BLaER1 (cell line): ENCODE measurements at regions not wholly inside any gene's neighbourhood (a gene's known extent, or its start where the extent isn't known, plus 50 kb on each side); places are given as distances from the start of the nearest gene placed in this dataset.
"Not testable (repeated sequence)": the region's sequence is repeated elsewhere in the genome, so short reads cannot be mapped to it uniquely, and the experiment has no call there.

Experiments used
- H3K27ac ChIP-seq: shearing (Covaris generic); formaldehyde crosslinking; 2 replicates; pipeline ENCODE4 v1.8.1; 2022
- H3K27me3 ChIP-seq: shearing (Covaris generic); formaldehyde crosslinking; 2 replicates; pipeline ENCODE4 v1.8.1; 2022
- H3K36me3 ChIP-seq: shearing (Covaris generic); formaldehyde crosslinking; 2 replicates; pipeline ENCODE4 v1.8.1; 2022
- H3K4me1 ChIP-seq: shearing (Covaris generic); formaldehyde crosslinking; 2 replicates; pipeline ENCODE4 v1.8.1; 2022
- H3K4me2 ChIP-seq: shearing (Covaris generic); formaldehyde crosslinking; 2 replicates; pipeline ENCODE4 v1.8.1; 2022
- H3K4me3 ChIP-seq: shearing (Covaris generic); formaldehyde crosslinking; 2 replicates; pipeline ENCODE4 v1.8.1; 2022
- H3K9ac ChIP-seq: shearing (Covaris generic); formaldehyde crosslinking; 2 replicates; pipeline ENCODE4 v1.8.1; 2022
- H3K9me3 ChIP-seq: shearing (Covaris generic); formaldehyde crosslinking; 2 replicates; pipeline ENCODE4 v1.8.1; 2022
- H4K20me1 ChIP-seq: shearing (Covaris generic); formaldehyde crosslinking; 2 replicates; pipeline ENCODE4 v1.8.1; 2022
- Cebpa-rat ChIP-seq: shearing (Covaris generic); IDR thresholded peaks from 2 replicates; pipeline ENCODE4 v1.8.1; 2022

GRCh38 chr17:68766640-68767039, 165.5 kb upstream of the FAM20A start:
- Histone ChIP-seq H4K20me1 (no peaks in the 10 kb centered on the region), H3K27me3 (no peaks in the 10 kb centered on the region), H3K36me3 (no peaks in the 10 kb centered on the region), H3K4me1 (no peaks in the 10 kb centered on the region), H3K9me3 (no peaks in the 10 kb centered on the region), H3K27ac (no peak overlapping the region), H3K4me2 (no peak overlapping the region), H3K4me3 (no peak overlapping the region), H3K9ac (no peak overlapping the region)
- no peak for TF ChIP-seq Cebpa-rat

GRCh38 chr17:68763562-68763961, 162.4 kb upstream of the FAM20A start:
- Histone ChIP-seq H3K36me3 (no peaks in the 10 kb centered on the region), H3K4me2 (no peak overlapping the region), H3K9me3 (no peaks in the 10 kb centered on the region), H3K9ac (no peak overlapping the region), H4K20me1 (no peaks in the 10 kb centered on the region), H3K4me1 (peaks cover 9% of the 10 kb centered on the region; the same call in 1 of the 2 replicates), H3K27ac (no peak overlapping the region), H3K4me3 (no peak overlapping the region), H3K27me3 (no peaks in the 10 kb centered on the region)
- TF ChIP-seq Cebpa-rat, result no peak

GRCh38 chr17:68762911-68763310, 161.7 kb upstream of the FAM20A start:
- Histone ChIP-seq H3K36me3 (no peaks in the 10 kb centered on the region), H3K4me3 (no peak overlapping the region), H3K4me1 (peaks cover 9% of the 10 kb centered on the region; the same call in 1 of the 2 replicates), H4K20me1 (no peaks in the 10 kb centered on the region), H3K9me3 (no peaks in the 10 kb centered on the region), H3K4me2 (no peak overlapping the region), H3K27ac (no peak overlapping the region), H3K9ac (no peak overlapping the region), H3K27me3 (no peaks in the 10 kb centered on the region)
- no peak for TF ChIP-seq Cebpa-rat

- no peak overlapping the region for H3K4me2 ChIP-seq
- no peaks in the 10 kb centered on the region for H4K20me1 ChIP-seq
- no peaks in the 10 kb centered on the region for H3K27me3 ChIP-seq
- H3K4me1 ChIP-seq, result peaks cover 9% of the 10 kb centered on the region; the same call in 1 of the 2 replicates
- H3K9ac ChIP-seq, result no peak overlapping the region
- H3K27ac ChIP-seq, result no peak overlapping the region
- H3K4me3 ChIP-seq, result no peak overlapping the region
- 0 out of 2 replicates have a peak, but pooled peaks cover 5% of the 10 kb centered on the region for H3K9me3 ChIP-seq
- H3K36me3 ChIP-seq, result no peaks in the 10 kb centered on the region
- TF ChIP-seq Cebpa-rat, result no peak
These were observed 158.9 kb upstream of the FAM20A start for GRCh38 chr17:68760141-68760475.

- Histone ChIP-seq H3K9ac (no peak overlapping the region), H4K20me1 (no peaks in the 10 kb centered on the region), H3K4me1 (peaks cover 9% of the 10 kb centered on the region; the same call in 1 of the 2 replicates), H3K4me3 (no peak overlapping the region), H3K36me3 (no peaks in the 10 kb centered on the region), H3K27ac (no peak overlapping the region), H3K27me3 (no peaks in the 10 kb centered on the region), H3K9me3 (0 out of 2 replicates have a peak, but pooled peaks cover 8% of the 10 kb centered on the region), H3K4me2 (no peak overlapping the region)
- no peak for TF ChIP-seq Cebpa-rat
These were observed 158.4 kb upstream of the FAM20A start for GRCh38 chr17:68759343-68760140.

GRCh38 chr17:68759002-68759342, 157.8 kb upstream of the FAM20A start:
- H3K36me3 ChIP-seq, result no peaks in the 10 kb centered on the region
- no peaks in the 10 kb centered on the region for H4K20me1 ChIP-seq
- no peak overlapping the region for H3K27ac ChIP-seq
- no peak for TF ChIP-seq Cebpa-rat
- H3K4me3 ChIP-seq, result no peak overlapping the region
- H3K27me3 ChIP-seq, result no peaks in the 10 kb centered on the region
- H3K4me1 ChIP-seq, result peaks cover 9% of the 10 kb centered on the region; the same call in 1 of the 2 replicates
- 0 out of 2 replicates have a peak, but pooled peaks cover 8% of the 10 kb centered on the region for H3K9me3 ChIP-seq
- no peak overlapping the region for H3K9ac ChIP-seq
- H3K4me2 ChIP-seq, result no peak overlapping the region

- not testable (repeated sequence) for H3K27me3 ChIP-seq, H3K9me3 ChIP-seq, H3K27ac ChIP-seq, H3K9ac ChIP-seq, H3K4me3 ChIP-seq, H3K4me2 ChIP-seq, H3K4me1 ChIP-seq, H4K20me1 ChIP-seq, H3K36me3 ChIP-seq
These were observed 156.9 kb upstream of the FAM20A start for GRCh38 chr17:68757866-68758757.

- H3K9me3 ChIP-seq, result 0 out of 2 replicates have a peak, but pooled peaks cover 8% of the 10 kb centered on the region
- TF ChIP-seq Cebpa-rat, result no peak
- H4K20me1 ChIP-seq, result no peaks in the 10 kb centered on the region
- H3K4me3 ChIP-seq, result no peak overlapping the region
- H3K9ac ChIP-seq, result no peak overlapping the region
- no peak overlapping the region for H3K4me2 ChIP-seq
- H3K27me3 ChIP-seq, result no peaks in the 10 kb centered on the region
- no peaks in the 10 kb centered on the region for H3K36me3 ChIP-seq
- H3K27ac ChIP-seq, result no peak overlapping the region
- H3K4me1 ChIP-seq, result no peaks in the 10 kb centered on the region
These were observed 153.0 kb upstream of the FAM20A start for GRCh38 chr17:68753985-68754769.

- Histone ChIP-seq H4K20me1 (no peaks in the 10 kb centered on the region), H3K4me1 (no peaks in the 10 kb centered on the region), H3K27me3 (no peaks in the 10 kb centered on the region), H3K9me3 (peaks cover 10% of the 10 kb centered on the region), H3K4me2 (no peak overlapping the region), H3K27ac (no peak overlapping the region), H3K4me3 (no peak overlapping the region), H3K9ac (no peak overlapping the region), H3K36me3 (no peaks in the 10 kb centered on the region)
- no peak for TF ChIP-seq Cebpa-rat
These were observed 149.0 kb upstream of the FAM20A start for GRCh38 chr17:68750208-68750562.
